GM19467 (cell line): ENCODE measurements at regions not wholly inside any gene's neighbourhood (a gene's known extent, or its start where the extent isn't known, plus 50 kb on each side); places are given as distances from the start of the nearest gene placed in this dataset.

Experiments used
- ATAC-seq: cut with Tn5 transposase; IDR thresholded peaks from one replicate; pipeline ENCODE4 v1.9.1; 2021; ENCODE audit warnings: mild to moderate bottlenecking, moderate library complexity; ENCODE audit not compliant: unreplicated experiment

DNA sequence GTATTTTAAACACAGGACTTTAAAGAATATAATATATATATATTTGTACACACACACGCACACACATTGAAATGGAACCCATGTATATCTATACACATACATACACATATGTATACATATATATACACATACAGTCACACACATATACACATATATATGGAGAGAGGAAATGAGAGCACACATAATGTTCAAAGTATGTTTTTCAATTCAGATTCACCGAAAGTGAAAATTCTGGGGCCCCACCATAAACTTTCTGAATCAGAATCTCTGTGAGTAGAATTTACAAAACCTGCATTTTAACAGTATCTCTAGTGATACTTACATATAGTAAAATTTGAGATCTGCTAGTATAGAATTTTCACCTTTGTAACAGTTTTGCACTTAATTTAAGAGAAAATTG, 60.4 kb upstream of the OBI1 start:
- ATAC-seq = no peak

DNA sequence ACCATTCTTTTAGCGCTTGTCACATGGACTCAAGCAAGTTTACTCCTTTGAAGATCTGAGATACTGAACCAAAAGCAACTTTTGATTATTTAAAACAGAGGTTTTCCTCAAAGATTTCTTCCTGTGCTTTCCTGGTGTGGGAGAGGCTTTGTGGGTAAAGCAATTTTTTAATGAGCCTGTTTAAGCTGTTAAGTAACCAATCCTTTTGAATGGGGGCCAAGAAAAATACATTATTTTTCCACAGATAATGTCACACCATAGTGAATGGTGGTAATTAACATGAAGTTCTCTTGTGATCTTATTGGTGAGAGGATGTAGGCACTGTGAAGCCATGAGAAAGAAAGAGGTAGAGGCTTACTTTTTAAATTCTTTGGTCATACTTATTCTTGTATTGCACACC, 55.8 kb upstream of the OBI1 start:
- ATAC-seq = no peak

DNA sequence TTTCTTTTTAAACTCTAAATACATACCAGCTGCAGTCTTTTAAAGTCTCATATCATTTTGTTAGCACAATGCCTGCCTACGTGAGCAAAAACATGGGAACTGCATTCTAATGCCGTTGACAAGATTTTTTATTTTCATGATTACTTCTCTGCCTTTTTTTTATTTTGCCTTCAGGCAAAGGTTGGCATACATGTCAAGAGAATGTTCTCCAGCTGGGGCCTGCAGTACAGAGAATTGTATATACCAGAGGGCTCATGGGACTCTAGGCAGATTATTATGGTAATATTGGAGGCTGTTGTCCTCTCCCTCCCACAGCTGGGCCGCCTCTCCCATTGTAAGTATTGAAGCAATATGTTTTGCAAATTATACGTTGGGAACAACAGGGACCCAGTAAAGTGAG, 53.9 kb upstream of the OBI1 start:
- no peak for ATAC-seq

DNA sequence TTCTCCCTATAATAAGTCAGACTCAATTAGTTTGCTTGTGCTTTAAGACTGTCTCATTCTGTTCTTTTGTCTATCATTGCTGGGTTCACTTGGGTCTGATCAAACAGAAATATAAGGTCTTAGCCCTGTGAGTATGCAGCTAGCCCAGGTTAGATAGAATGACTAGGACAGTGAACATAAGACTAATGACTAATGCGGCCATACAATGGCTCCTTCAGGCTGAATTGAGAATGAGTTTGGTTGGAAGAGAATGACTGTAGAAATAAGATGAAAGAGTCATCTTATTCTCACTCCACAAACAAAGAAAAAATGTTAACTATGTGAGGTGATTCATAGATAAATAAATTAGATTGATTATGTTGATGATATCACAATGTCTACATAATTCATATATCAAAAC, 50.1 kb upstream of the OBI1 start:
- ATAC-seq = no peak
